Trophoblast cell (in vitro differentiated cells and primary cell): ENCODE measurements at regions not wholly inside any gene's neighbourhood (a gene's known extent, or its start where the extent isn't known, plus 50 kb on each side); places are given as distances from the start of the nearest gene placed in this dataset.

Experiments
- DNase-seq, 2 donors: peaks; one replicate each; pipeline ENCODE4 v3.0.0-alpha.2; 2016
- H2AFZ ChIP-seq: 2 replicates; pipeline ENCODE4 v1.6.1; 2013; ENCODE audit warnings: low read length, moderate library complexity, mild to moderate bottlenecking; ENCODE audit not compliant: insufficient read depth, poor library complexity
- H2AK5ac ChIP-seq: 2 replicates; pipeline ENCODE4 v1.6.1; 2013; ENCODE audit warnings: mild to moderate bottlenecking, low read length
- H2BK120ac ChIP-seq: 2 replicates; pipeline ENCODE4 v1.6.1; 2013; ENCODE audit warnings: low read length, mild to moderate bottlenecking, moderate library complexity; ENCODE audit not compliant: insufficient read depth, poor library complexity
- H2BK12ac ChIP-seq: 2 replicates; pipeline ENCODE4 v1.6.1; 2013; ENCODE audit warnings: mild to moderate bottlenecking, low read length, moderate library complexity
- H2BK5ac ChIP-seq: 2 replicates; pipeline ENCODE4 v1.6.1; 2013; ENCODE audit warnings: low read length, low read depth, moderate library complexity, mild to moderate bottlenecking; ENCODE audit not compliant: poor library complexity
- H3K14ac ChIP-seq: 2 replicates; pipeline ENCODE4 v1.6.1; 2013; ENCODE audit warnings: mild to moderate bottlenecking, low read length
- H3K18ac ChIP-seq: 2 replicates; pipeline ENCODE4 v1.6.1; 2013; ENCODE audit warnings: mild to moderate bottlenecking, low read length
- H3K23ac ChIP-seq: 2 replicates; pipeline ENCODE4 v1.6.1; 2013; ENCODE audit warnings: low read length
- H3K27ac ChIP-seq: 2 replicates; pipeline ENCODE4 v1.5.1; 2013; ENCODE audit warnings: low read depth, mild to moderate bottlenecking, inconsistent platforms, low read length, moderate library complexity
- H3K27me3 ChIP-seq: 2 replicates; pipeline ENCODE4 v1.6.1; 2013; ENCODE audit warnings: inconsistent platforms, mild to moderate bottlenecking, low read length, moderate library complexity; ENCODE audit not compliant: insufficient read depth
- H3K36me3 ChIP-seq, 2 experiments: 1 replicate in 1 of 2; 2 replicates in 1 of 2; pipeline ENCODE4 v1.6.1; 2013; ENCODE audit warnings: low read length in 2 of 2, mild to moderate bottlenecking in 2 of 2, moderate library complexity in 1 of 2; ENCODE audit not compliant: insufficient read depth in 2 of 2, control insufficient read depth in 1 of 2
- H3K4ac ChIP-seq: 2 replicates; pipeline ENCODE4 v1.6.1; 2013; ENCODE audit warnings: low read depth, mild to moderate bottlenecking, low read length, moderate library complexity
- H3K4me1 ChIP-seq, 2 experiments: 1 replicate in 1 of 2; 2 replicates in 1 of 2; pipeline ENCODE4 v1.6.1; 2013; ENCODE audit warnings: low read length in 2 of 2, mild to moderate bottlenecking in 2 of 2, moderate library complexity in 1 of 2; ENCODE audit not compliant: insufficient read depth in 2 of 2, control insufficient read depth in 1 of 2
- H3K4me2 ChIP-seq: 2 replicates; pipeline ENCODE4 v1.6.1; 2013; ENCODE audit warnings: inconsistent platforms, mild to moderate bottlenecking, low read length, moderate library complexity
- H3K4me3 ChIP-seq: 2 replicates; pipeline ENCODE4 v1.5.1; 2013; ENCODE audit warnings: mild to moderate bottlenecking, low read depth, low read length, inconsistent platforms
- H3K79me1 ChIP-seq: one replicate; pipeline ENCODE4 v1.6.1; 2013; ENCODE audit warnings: low read length
- H3K79me2 ChIP-seq: 2 replicates; pipeline ENCODE4 v1.6.1; 2013; ENCODE audit warnings: low read length, mild to moderate bottlenecking; ENCODE audit not compliant: control insufficient read depth, insufficient read depth, poor library complexity
- H3K9ac ChIP-seq: 2 replicates; pipeline ENCODE4 v1.6.1; 2013; ENCODE audit warnings: mild to moderate bottlenecking, low read length
- H3K9me3 ChIP-seq: 2 replicates; pipeline ENCODE4 v1.6.1; 2013; ENCODE audit warnings: low read depth, mild to moderate bottlenecking, control low read depth, inconsistent platforms, low read length; ENCODE audit not compliant: insufficient read depth
- H4K12ac ChIP-seq: 2 replicates; pipeline ENCODE4 v1.6.1; 2013; ENCODE audit warnings: low read depth, mild to moderate bottlenecking, low read length, moderate library complexity
- H4K8ac ChIP-seq: 2 replicates; pipeline ENCODE4 v1.6.1; 2013; ENCODE audit warnings: low read depth, mild to moderate bottlenecking, low read length, moderate library complexity
- H4K91ac ChIP-seq: one replicate; pipeline ENCODE4 v1.6.1; 2013; ENCODE audit warnings: low read depth, mild to moderate bottlenecking, low read length, moderate library complexity
- whole genome bisulfite sequencing: extraction: QIAGEN DNeasy Blood & Tissue Kit; methylation state at CpG from one replicate; pipeline ENCODE4 v1.1.7; 2013; ENCODE audit warnings: missing lambda C conversion rate; ENCODE audit not compliant: insufficient read length, insufficient coverage; ENCODE audit errors: extremely low coverage; 5-methylcytosine and 5-hydroxymethylcytosine counted together

DNA sequence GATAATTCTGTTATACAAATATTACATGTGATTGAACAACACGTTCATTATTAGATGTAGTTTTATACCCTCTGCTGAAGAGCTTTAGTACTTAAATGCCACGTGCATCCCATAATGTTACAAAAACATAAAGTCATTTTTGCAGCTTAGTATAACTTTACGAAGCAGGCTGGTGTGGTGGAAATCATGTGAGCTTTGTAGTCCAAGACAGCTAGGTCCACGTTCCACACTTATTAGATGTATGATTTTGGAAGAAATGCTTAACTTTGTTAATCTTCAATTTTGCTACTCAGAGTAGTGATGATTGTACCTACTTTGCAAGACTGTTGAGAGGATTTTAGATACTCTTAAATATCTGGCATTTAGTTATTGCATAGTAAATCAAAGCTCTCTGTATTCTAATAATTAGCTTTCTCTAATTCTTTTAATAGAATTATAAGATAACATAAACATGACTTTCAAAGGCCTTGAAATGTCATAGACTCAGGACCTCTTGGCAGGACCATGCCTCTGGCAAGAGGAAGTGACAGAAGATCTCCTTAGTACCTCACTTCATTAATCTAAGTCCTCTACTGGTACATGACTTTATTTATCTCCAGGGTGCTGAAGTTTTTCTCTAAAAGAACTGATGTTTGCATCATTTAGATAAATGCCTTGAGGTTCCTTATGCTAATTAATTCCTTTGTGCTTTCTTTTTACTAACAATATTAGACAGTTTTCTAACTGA, 153.7 kb downstream of the PCDH20 start:
- Histone ChIP-seq H3K36me3 (no peaks in the 10 kb centered on the region), H3K9me3 (peaks cover 3% of the 10 kb centered on the region), H4K8ac (no peak overlapping the region), H2BK120ac (no peak overlapping the region), H2AFZ (no peak overlapping the region), H3K79me2 (no peaks in the 10 kb centered on the region), H3K4ac (no peak overlapping the region), H4K12ac (no peak overlapping the region), H3K23ac (no peak overlapping the region), H3K14ac (no peak overlapping the region), H3K27me3 (no peaks in the 10 kb centered on the region), H3K4me2 (no peak overlapping the region), H3K4me1 (no peaks in the 10 kb centered on the region), H3K27ac (no peak overlapping the region), H2BK12ac (no peak overlapping the region), H3K9ac (no peak overlapping the region), H3K79me1 (no peaks in the 10 kb centered on the region), H3K18ac (no peak overlapping the region), H4K91ac (no peak overlapping the region), H2BK5ac (no peak overlapping the region), H2AK5ac (no peak overlapping the region), H3K4me3 (no peak overlapping the region)
- no CpG with 5 or more reads among the region's 4 CpGs for WGBS
- DNase-seq: no peak

GRCh38 chr13:61258185-61258584, 157.5 kb downstream of the PCDH20 start:
- DNase-seq: no peak
- Histone ChIP-seq H3K79me1 (no peaks in the 10 kb centered on the region), H3K4me1 (no peaks in the 10 kb centered on the region), H2BK5ac (no peak overlapping the region), H4K12ac (no peak overlapping the region), H3K36me3 (no peaks in the 10 kb centered on the region), H3K27ac (no peak overlapping the region), H2BK12ac (no peak overlapping the region), H3K14ac (no peak overlapping the region), H2BK120ac (no peak overlapping the region), H2AK5ac (no peak overlapping the region), H3K79me2 (no peaks in the 10 kb centered on the region), H3K9ac (no peak overlapping the region), H3K4me3 (no peak overlapping the region), H3K9me3 (no peaks in the 10 kb centered on the region), H3K27me3 (no peaks in the 10 kb centered on the region), H3K4me2 (no peak overlapping the region), H2AFZ (no peak overlapping the region), H3K23ac (no peak overlapping the region), H4K8ac (no peak overlapping the region), H4K91ac (no peak overlapping the region), H3K4ac (no peak overlapping the region), H3K18ac (no peak overlapping the region)

GRCh38 chr13:61255040-61255796, 160.4 kb downstream of the PCDH20 start:
- Histone ChIP-seq H3K36me3 (no peaks in the 10 kb centered on the region), H2BK12ac (no peak overlapping the region), H2BK120ac (no peak overlapping the region), H3K9me3 (no peaks in the 10 kb centered on the region), H3K4ac (no peak overlapping the region), H2AFZ (no peak overlapping the region), H2AK5ac (no peak overlapping the region), H3K79me2 (no peaks in the 10 kb centered on the region), H3K14ac (no peak overlapping the region), H3K79me1 (no peaks in the 10 kb centered on the region), H3K23ac (no peak overlapping the region), H3K4me3 (no peak overlapping the region), H4K8ac (no peak overlapping the region), H3K4me1 (no peaks in the 10 kb centered on the region), H3K27me3 (no peaks in the 10 kb centered on the region), H3K18ac (no peak overlapping the region), H3K4me2 (no peak overlapping the region), H2BK5ac (no peak overlapping the region), H4K91ac (no peak overlapping the region), H3K9ac (no peak overlapping the region), H4K12ac (no peak overlapping the region), H3K27ac (no peak overlapping the region)
- WGBS: no CpG with 5 or more reads among the region's 4 CpGs
- DNase-seq: no peak

GRCh38 chr13:61253105-61253877, 162.4 kb downstream of the PCDH20 start:
- Histone ChIP-seq H3K4me3 (no peak overlapping the region), H3K9ac (no peak overlapping the region), H4K91ac (no peak overlapping the region), H2AK5ac (no peak overlapping the region), H3K18ac (no peak overlapping the region), H3K9me3 (no peaks in the 10 kb centered on the region), H3K4me2 (no peak overlapping the region), H2BK5ac (no peak overlapping the region), H2BK120ac (no peak overlapping the region), H3K14ac (no peak overlapping the region), H3K79me2 (no peaks in the 10 kb centered on the region), H3K79me1 (no peaks in the 10 kb centered on the region), H2AFZ (no peak overlapping the region), H3K23ac (no peak overlapping the region), H3K27ac (no peak overlapping the region), H4K12ac (no peak overlapping the region), H2BK12ac (no peak overlapping the region), H3K4me1 (no peaks in the 10 kb centered on the region), H4K8ac (no peak overlapping the region), H3K36me3 (no peaks in the 10 kb centered on the region), H3K27me3 (no peaks in the 10 kb centered on the region), H3K4ac (no peak overlapping the region)
- no CpG with 5 or more reads among the region's 3 CpGs for WGBS
- no peak for DNase-seq
